ENCODE measurements at regions not wholly inside any gene's neighbourhood (a gene's known extent, or its start where the extent isn't known, plus 50 kb on each side); places are given as distances from the start of the nearest gene placed in this dataset.
"Not testable (repeated sequence)": the region's sequence is repeated elsewhere in the genome, so short reads cannot be mapped to it uniquely, and the experiment has no call there.

GRCh38 chr14:43336351-43336750 lies 1170.7 kb downstream of the FSCB start:
- H3K4me3 ChIP-seq: no peak overlapping the region
- TF ChIP-seq POLR2A (IDR thresholded peaks at IDR 0.05): no peak
- no peak for TF ChIP-seq CTCF (IDR thresholded peaks at IDR 0.05 in 8 of 11, conservative IDR thresholded peaks at IDR 0.05 in 3 of 11)
- TF ChIP-seq POLR2AphosphoS5 (IDR thresholded peaks at IDR 0.05): no peak
- no peak overlapping the region for H3K27ac ChIP-seq
- H3K36me3 ChIP-seq: no peaks in the 10 kb centered on the region
- WGBS, 5 donors: 55 to 76% (median 58%) methylated on average over 2 of the region's 2 CpGs
- DNase-seq: no peak
- intact Hi-C loops (cut with DNase I; ENCODE audit: low total_unique reads): no loop called here
- no peaks in the 10 kb centered on the region for H3K4me1 ChIP-seq
- H3K9me3 ChIP-seq: peaks cover 0 to 6% (median 0%) of the 10 kb centered on the region in 8 donors
- H3K27me3 ChIP-seq (replicated peaks in 1 of 7): no peaks in the 10 kb centered on the region

GRCh38 chr14:43326501-43327407 lies 1180.3 kb downstream of the FSCB start:
- H3K27me3 ChIP-seq (replicated peaks in 1 of 7); H3K4me1 ChIP-seq; H3K36me3 ChIP-seq; H3K27ac ChIP-seq; H3K4me3 ChIP-seq; intact Hi-C loops (cut with DNase I; ENCODE audit: low total_unique reads); DNase-seq: not testable (repeated sequence)
- peaks cover 0 to 24% (median 10%) of the 10 kb centered on the region in 8 donors for H3K9me3 ChIP-seq
- WGBS, 5 donors: 86 to 95% (median 88%) methylated on average over 12 to 24 of the region's 24 CpGs

- no peak overlapping the region for H3K27ac ChIP-seq
- no peaks in the 10 kb centered on the region for H3K36me3 ChIP-seq
- intact Hi-C loops (cut with DNase I; ENCODE audit: low total_unique reads): no loop called here
- H3K4me1 ChIP-seq: no peaks in the 10 kb centered on the region
- TF ChIP-seq CTCF (IDR thresholded peaks at IDR 0.05 in 8 of 11, conservative IDR thresholded peaks at IDR 0.05 in 3 of 11) (no peak), POLR2A (IDR thresholded peaks at IDR 0.05) (no peak), POLR2AphosphoS5 (IDR thresholded peaks at IDR 0.05) (no peak)
- no peak for DNase-seq
- no peaks in the 10 kb centered on the region for H3K9me3 ChIP-seq
- WGBS, 5 donors: 65 to 78% (median 70%) methylated on average over 2 of the region's 2 CpGs
- H3K4me3 ChIP-seq: no peak overlapping the region
- no peaks in the 10 kb centered on the region for H3K27me3 ChIP-seq (replicated peaks in 1 of 7)
Measured at GRCh38 chr14:43316427-43316826, 1190.7 kb downstream of the FSCB start.

- no peaks in the 10 kb centered on the region for H3K4me1 ChIP-seq
- DNase-seq: no peak
- intact Hi-C loops (cut with DNase I; ENCODE audit: low total_unique reads): no loop called here
- no peak overlapping the region for H3K4me3 ChIP-seq
- no peaks in the 10 kb centered on the region for H3K27me3 ChIP-seq (replicated peaks in 1 of 7)
- H3K27ac ChIP-seq: no peak overlapping the region
- TF ChIP-seq POLR2AphosphoS5 (IDR thresholded peaks at IDR 0.05) (no peak), CTCF (IDR thresholded peaks at IDR 0.05 in 8 of 11, conservative IDR thresholded peaks at IDR 0.05 in 3 of 11) (no peak), POLR2A (IDR thresholded peaks at IDR 0.05) (no peak)
- H3K9me3 ChIP-seq: no peaks in the 10 kb centered on the region
- 84 to 93% (median 88%) methylated on average over 1 of the region's 1 CpG for WGBS, 5 donors
- no peaks in the 10 kb centered on the region for H3K36me3 ChIP-seq
Measured at GRCh38 chr14:43313719-43314118, 1193.4 kb downstream of the FSCB start.

All from spleen (tissue), 11 donors.